Mucosa of stomach (tissue), 1 donor: ENCODE measurements at regions not wholly inside any gene's neighbourhood (a gene's known extent, or its start where the extent isn't known, plus 50 kb on each side); places are given as distances from the start of the nearest gene placed in this dataset.
"Not testable (repeated sequence)": the region's sequence is repeated elsewhere in the genome, so short reads cannot be mapped to it uniquely, and the experiment has no call there.

Experiments
- H3K27me3 ChIP-seq: one replicate; pipeline ENCODE4 v1.7.0; 2013; ENCODE audit warnings: mild to moderate bottlenecking, low read length; ENCODE audit not compliant: control insufficient read depth, insufficient read depth
- H3K36me3 ChIP-seq: one replicate; pipeline ENCODE4 v1.7.0; 2013; ENCODE audit warnings: low read length; ENCODE audit not compliant: control insufficient read depth, insufficient read depth
- H3K4me1 ChIP-seq: one replicate; pipeline ENCODE4 v1.7.0; 2013; ENCODE audit warnings: mild to moderate bottlenecking, low read length; ENCODE audit not compliant: control insufficient read depth, insufficient read depth
- H3K4me3 ChIP-seq: one replicate; pipeline ENCODE4 v1.7.0; 2013; ENCODE audit warnings: low read length
- H3K9ac ChIP-seq: one replicate; pipeline ENCODE4 v1.7.0; 2013; ENCODE audit warnings: mild to moderate bottlenecking, low read length, moderate library complexity
- H3K9me3 ChIP-seq: one replicate; pipeline ENCODE4 v1.7.0; 2013; ENCODE audit warnings: mild to moderate bottlenecking, low read length, moderate library complexity; ENCODE audit not compliant: control insufficient read depth
- donor health status: Pancreatic carcinoma.

- peaks cover 27% of the 10 kb centered on the region for H3K4me1 ChIP-seq
- no peak overlapping the region for H3K9ac ChIP-seq
- H3K36me3 ChIP-seq: no peaks in the 10 kb centered on the region
- H3K27me3 ChIP-seq: no peaks in the 10 kb centered on the region
- no peak overlapping the region for H3K4me3 ChIP-seq
- no peaks in the 10 kb centered on the region for H3K9me3 ChIP-seq
Measured at GRCh38 chr20:12927489-12927888, 81.3 kb upstream of the SPTLC3 start.

GRCh38 chr20:12928358-12928754, 80.4 kb upstream of the SPTLC3 start:
- Histone ChIP-seq H3K36me3 (no peaks in the 10 kb centered on the region), H3K4me1 (peaks cover 27% of the 10 kb centered on the region)

GRCh38 chr20:12928755-12929401, 79.9 kb upstream of the SPTLC3 start:
- Histone ChIP-seq H3K4me1 (peaks cover 27% of the 10 kb centered on the region), H3K4me3 (no peak overlapping the region), H3K9ac (no peak overlapping the region), H3K9me3 (no peaks in the 10 kb centered on the region), H3K36me3 (no peaks in the 10 kb centered on the region), H3K27me3 (no peaks in the 10 kb centered on the region)

More at GRCh38 chr20:12928358-12928754, 80.4 kb upstream of the SPTLC3 start:
- Histone ChIP-seq H3K27me3 (no peaks in the 10 kb centered on the region), H3K9ac (no peak overlapping the region), H3K9me3 (no peaks in the 10 kb centered on the region), H3K4me3 (no peak overlapping the region)

GRCh38 chr20:12936020-12936419, 72.8 kb upstream of the SPTLC3 start:
- Histone ChIP-seq H3K36me3 (no peaks in the 10 kb centered on the region), H3K27me3 (no peaks in the 10 kb centered on the region), H3K4me1 (peaks cover 22% of the 10 kb centered on the region), H3K4me3 (no peak overlapping the region), H3K9me3 (no peaks in the 10 kb centered on the region), H3K9ac (no peak overlapping the region)

- H3K9ac ChIP-seq: no peak overlapping the region
- H3K9me3 ChIP-seq: no peaks in the 10 kb centered on the region
- H3K27me3 ChIP-seq: no peaks in the 10 kb centered on the region
- H3K4me3 ChIP-seq: no peak overlapping the region
- peaks cover 22% of the 10 kb centered on the region for H3K4me1 ChIP-seq
- no peaks in the 10 kb centered on the region for H3K36me3 ChIP-seq
Measured at GRCh38 chr20:12936524-12936923, 72.2 kb upstream of the SPTLC3 start.

GRCh38 chr20:12941025-12941424, 67.7 kb upstream of the SPTLC3 start:
- no peak overlapping the region for H3K4me3 ChIP-seq
- H3K9ac ChIP-seq: no peak overlapping the region
- H3K4me1 ChIP-seq: peaks cover 9% of the 10 kb centered on the region
- H3K9me3 ChIP-seq: no peaks in the 10 kb centered on the region
- H3K27me3 ChIP-seq: no peaks in the 10 kb centered on the region
- H3K36me3 ChIP-seq: no peaks in the 10 kb centered on the region

GRCh38 chr20:12942123-12942522, 66.6 kb upstream of the SPTLC3 start:
- no peaks in the 10 kb centered on the region for H3K36me3 ChIP-seq
- no peak overlapping the region for H3K9ac ChIP-seq

GRCh38 chr20:12946789-12947188, 62.0 kb upstream of the SPTLC3 start:
- H3K9ac ChIP-seq: no peak overlapping the region
- H3K36me3 ChIP-seq: no peaks in the 10 kb centered on the region
- no peaks in the 10 kb centered on the region for H3K27me3 ChIP-seq
- H3K4me1 ChIP-seq: peaks cover 5% of the 10 kb centered on the region
- H3K4me3 ChIP-seq: no peak overlapping the region
- no peaks in the 10 kb centered on the region for H3K9me3 ChIP-seq

More at GRCh38 chr20:12942123-12942522, 66.6 kb upstream of the SPTLC3 start:
- Histone ChIP-seq H3K9me3 (no peaks in the 10 kb centered on the region), H3K4me3 (no peak overlapping the region), H3K4me1 (peaks cover under 1% of the 10 kb centered on the region), H3K27me3 (no peaks in the 10 kb centered on the region)

GRCh38 chr20:12947691-12948090, 61.1 kb upstream of the SPTLC3 start:
- Histone ChIP-seq H3K36me3 (no peaks in the 10 kb centered on the region), H3K9ac (no peak overlapping the region), H3K9me3 (no peaks in the 10 kb centered on the region), H3K27me3 (no peaks in the 10 kb centered on the region), H3K4me1 (peaks cover 5% of the 10 kb centered on the region), H3K4me3 (no peak overlapping the region)

- no peaks in the 10 kb centered on the region for H3K36me3 ChIP-seq
- H3K9me3 ChIP-seq: no peaks in the 10 kb centered on the region
- H3K4me1 ChIP-seq: peaks cover 5% of the 10 kb centered on the region
- no peaks in the 10 kb centered on the region for H3K27me3 ChIP-seq
- no peak overlapping the region for H3K9ac ChIP-seq
- no peak overlapping the region for H3K4me3 ChIP-seq
Measured at GRCh38 chr20:12949429-12949980, 59.3 kb upstream of the SPTLC3 start.

- not testable (repeated sequence) for H3K9me3 ChIP-seq, H3K27me3 ChIP-seq, H3K4me1 ChIP-seq, H3K36me3 ChIP-seq, H3K4me3 ChIP-seq, H3K9ac ChIP-seq
Measured at GRCh38 chr20:12954254-12954653, 54.5 kb upstream of the SPTLC3 start.

GRCh38 chr20:12955611-12956010, 53.2 kb upstream of the SPTLC3 start:
- Histone ChIP-seq H3K4me3 (no peak overlapping the region), H3K9me3 (no peaks in the 10 kb centered on the region), H3K9ac (no peak overlapping the region), H3K4me1 (no peaks in the 10 kb centered on the region), H3K27me3 (no peaks in the 10 kb centered on the region), H3K36me3 (no peaks in the 10 kb centered on the region)
